GM23338 (cell line): ENCODE measurements at regions not wholly inside any gene's neighbourhood (a gene's known extent, or its start where the extent isn't known, plus 50 kb on each side); places are given as distances from the start of the nearest gene placed in this dataset.

Experiments
- ATAC-seq: fragments of 200-7000 bp; cut with Tn5 transposase; 3 replicates; pipeline ENCODE4 v1.9.1; 2020
- DNase-seq: peaks from one replicate; pipeline ENCODE4 v3.0.0-alpha.2; 2015; ENCODE audit warnings: low spot score
- H2AFZ ChIP-seq: fragments of 200-600 bp; sonication (generic); 2 replicates; pipeline ENCODE4 v1.8.0; 2016; ENCODE audit warnings: antibody characterized with exemption, mild to moderate bottlenecking, moderate library complexity
- H3F3A ChIP-seq: fragments of 200-600 bp; sonication (generic); replicated peaks from 2 replicates; pipeline ENCODE4 v1.8.0; 2017; ENCODE audit warnings: antibody characterized with exemption, mixed run types, low read depth
- H3K27ac ChIP-seq: fragments of 200-600 bp; sonication (generic); 2 replicates; pipeline ENCODE4 v1.6.1; 2016; ENCODE audit warnings: low read depth
- H3K27me3 ChIP-seq: fragments of 200-600 bp; sonication (generic); 2 replicates; pipeline ENCODE4 v1.8.0; 2016; ENCODE audit warnings: mild to moderate bottlenecking, mixed run types, moderate library complexity; ENCODE audit not compliant: insufficient read depth
- H3K36me3 ChIP-seq: fragments of 200-600 bp; sonication (generic); 2 replicates; pipeline ENCODE4 v1.8.0; 2016; ENCODE audit warnings: mild to moderate bottlenecking; ENCODE audit not compliant: insufficient read depth
- H3K4me1 ChIP-seq: fragments of 200-600 bp; sonication (generic); 2 replicates; pipeline ENCODE4 v1.8.0; 2016; ENCODE audit warnings: mild to moderate bottlenecking, moderate library complexity; ENCODE audit not compliant: insufficient read depth
- H3K4me2 ChIP-seq: fragments of 200-600 bp; sonication (generic); 2 replicates; pipeline ENCODE4 v1.7.1; 2017; ENCODE audit warnings: mixed run types
- H3K4me3 ChIP-seq: fragments of 200-600 bp; sonication (generic); 2 replicates; pipeline ENCODE4 v1.6.1; 2016; ENCODE audit warnings: mixed run types
- H3K79me2 ChIP-seq: fragments of 200-600 bp; sonication (generic); replicated peaks from 2 replicates; pipeline ENCODE4 v1.8.0; 2017; ENCODE audit warnings: mild to moderate bottlenecking; ENCODE audit not compliant: insufficient read depth
- H3K9me2 ChIP-seq: fragments of 200-600 bp; sonication (generic); 2 replicates; pipeline ENCODE4 v1.8.0; 2017; ENCODE audit not compliant: insufficient read depth
- H4K20me1 ChIP-seq: fragments of 200-600 bp; sonication (generic); replicated peaks from 2 replicates; pipeline ENCODE4 v1.8.0; 2017; ENCODE audit warnings: mild to moderate bottlenecking; ENCODE audit not compliant: insufficient read depth
- H3K27ac Mint-ChIP-seq: 2 replicates; pipeline ENCODE4 v1.8.0; 2020; ENCODE audit warnings: inconsistent platforms, mild to moderate bottlenecking, moderate library complexity, mixed read lengths
- H3K27me3 Mint-ChIP-seq: 3 replicates; pipeline ENCODE4 v1.8.0; 2022; ENCODE audit warnings: low read depth, mild to moderate bottlenecking, moderate library complexity, mixed read lengths, inconsistent platforms; ENCODE audit not compliant: insufficient read depth, poor library complexity
- H3K36me3 Mint-ChIP-seq: 3 replicates; pipeline ENCODE4 v1.8.0; 2021; ENCODE audit warnings: low read depth, mild to moderate bottlenecking, inconsistent platforms, moderate library complexity, mixed read lengths
- H3K4me1 Mint-ChIP-seq: 3 replicates; pipeline ENCODE4 v1.8.0; 2020; ENCODE audit warnings: mild to moderate bottlenecking, inconsistent platforms, mixed read lengths
- H3K4me3 Mint-ChIP-seq: 3 replicates; pipeline ENCODE4 v1.8.0; 2021; ENCODE audit warnings: moderate library complexity, mild to moderate bottlenecking, inconsistent platforms, mixed read lengths
- H3K9me3 Mint-ChIP-seq: 3 replicates; pipeline ENCODE4 v1.8.0; 2020; ENCODE audit warnings: moderate library complexity, mild to moderate bottlenecking, inconsistent platforms, mixed read lengths
- CREB1 ChIP-seq: fragments of 250-450 bp; sonication (Bioruptor Pico); IDR thresholded peaks from 2 replicates; pipeline ENCODE4 v1.5.0; 2020; ENCODE audit warnings: low read depth, mild to moderate bottlenecking, moderate library complexity
- EZH2 ChIP-seq: fragments of 200-600 bp; sonication (generic); IDR thresholded peaks from one replicate; pipeline ENCODE4 v1.8.0; 2017; ENCODE audit warnings: antibody characterized with exemption, mild to moderate bottlenecking, low read depth; ENCODE audit not compliant: unreplicated experiment
- STAT1 ChIP-seq: IDR thresholded peaks from one replicate; pipeline ENCODE4 v1.6.1; 2016; ENCODE audit warnings: antibody characterized with exemption; ENCODE audit not compliant: unreplicated experiment
- TF ChIP-seq, protein P1 (sequence below): IDR thresholded peaks from 2 replicates; pipeline ENCODE4 v1.6.1; 2016; ENCODE audit warnings: antibody characterized with exemption
- TF ChIP-seq, protein P2 (sequence below): IDR thresholded peaks from one replicate; pipeline ENCODE4 v1.6.1; 2018; ENCODE audit warnings: antibody characterized with exemption; ENCODE audit not compliant: unreplicated experiment
- TF ChIP-seq, protein P3 (sequence below): fragments of 250-450 bp; sonication (Bioruptor Pico); IDR thresholded peaks from 2 replicates; pipeline ENCODE4 v1.5.0; 2020; ENCODE audit warnings: mild to moderate bottlenecking, moderate library complexity
- TF ChIP-seq, protein P4 (sequence below), 2 experiments: fragments of 200-600 bp in 1 of 2; sonication (generic) in 1 of 2; conservative IDR thresholded peaks; 2 replicates each; pipeline versions ENCODE4 v1.5.1 to v1.6.1; 2016 to 2017; ENCODE audit warnings: antibody characterized with exemption in 2 of 2, low read depth in 2 of 2, mild to moderate bottlenecking in 2 of 2, moderate library complexity in 1 of 2

DNA sequence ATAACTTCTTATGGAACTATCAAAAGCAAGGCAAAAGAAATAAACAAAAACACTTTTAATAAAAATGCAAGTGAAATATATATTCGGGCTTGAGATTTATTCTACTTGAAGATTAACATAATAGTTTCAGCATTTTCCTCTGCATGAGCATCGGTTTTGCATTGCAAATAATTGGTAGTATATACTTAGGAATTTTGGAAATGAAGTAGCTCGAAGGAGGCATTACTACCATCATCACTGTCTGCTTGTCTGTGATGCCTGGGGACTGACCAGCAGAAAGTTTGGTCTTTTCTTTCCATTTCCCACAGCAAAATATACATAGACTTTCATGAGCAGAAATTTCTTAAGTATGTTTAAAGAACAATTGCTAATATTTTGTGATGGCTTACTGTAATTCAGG, 570.7 kb downstream of the HTR1B start (continued):
- TF ChIP-seq, protein P1, sequence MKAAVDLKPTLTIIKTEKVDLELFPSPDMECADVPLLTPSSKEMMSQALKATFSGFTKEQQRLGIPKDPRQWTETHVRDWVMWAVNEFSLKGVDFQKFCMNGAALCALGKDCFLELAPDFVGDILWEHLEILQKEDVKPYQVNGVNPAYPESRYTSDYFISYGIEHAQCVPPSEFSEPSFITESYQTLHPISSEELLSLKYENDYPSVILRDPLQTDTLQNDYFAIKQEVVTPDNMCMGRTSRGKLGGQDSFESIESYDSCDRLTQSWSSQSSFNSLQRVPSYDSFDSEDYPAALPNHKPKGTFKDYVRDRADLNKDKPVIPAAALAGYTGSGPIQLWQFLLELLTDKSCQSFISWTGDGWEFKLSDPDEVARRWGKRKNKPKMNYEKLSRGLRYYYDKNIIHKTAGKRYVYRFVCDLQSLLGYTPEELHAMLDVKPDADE, result no peak
- TF ChIP-seq EZH2 (no peak), STAT1 (no peak)
- TF ChIP-seq, protein P2, sequence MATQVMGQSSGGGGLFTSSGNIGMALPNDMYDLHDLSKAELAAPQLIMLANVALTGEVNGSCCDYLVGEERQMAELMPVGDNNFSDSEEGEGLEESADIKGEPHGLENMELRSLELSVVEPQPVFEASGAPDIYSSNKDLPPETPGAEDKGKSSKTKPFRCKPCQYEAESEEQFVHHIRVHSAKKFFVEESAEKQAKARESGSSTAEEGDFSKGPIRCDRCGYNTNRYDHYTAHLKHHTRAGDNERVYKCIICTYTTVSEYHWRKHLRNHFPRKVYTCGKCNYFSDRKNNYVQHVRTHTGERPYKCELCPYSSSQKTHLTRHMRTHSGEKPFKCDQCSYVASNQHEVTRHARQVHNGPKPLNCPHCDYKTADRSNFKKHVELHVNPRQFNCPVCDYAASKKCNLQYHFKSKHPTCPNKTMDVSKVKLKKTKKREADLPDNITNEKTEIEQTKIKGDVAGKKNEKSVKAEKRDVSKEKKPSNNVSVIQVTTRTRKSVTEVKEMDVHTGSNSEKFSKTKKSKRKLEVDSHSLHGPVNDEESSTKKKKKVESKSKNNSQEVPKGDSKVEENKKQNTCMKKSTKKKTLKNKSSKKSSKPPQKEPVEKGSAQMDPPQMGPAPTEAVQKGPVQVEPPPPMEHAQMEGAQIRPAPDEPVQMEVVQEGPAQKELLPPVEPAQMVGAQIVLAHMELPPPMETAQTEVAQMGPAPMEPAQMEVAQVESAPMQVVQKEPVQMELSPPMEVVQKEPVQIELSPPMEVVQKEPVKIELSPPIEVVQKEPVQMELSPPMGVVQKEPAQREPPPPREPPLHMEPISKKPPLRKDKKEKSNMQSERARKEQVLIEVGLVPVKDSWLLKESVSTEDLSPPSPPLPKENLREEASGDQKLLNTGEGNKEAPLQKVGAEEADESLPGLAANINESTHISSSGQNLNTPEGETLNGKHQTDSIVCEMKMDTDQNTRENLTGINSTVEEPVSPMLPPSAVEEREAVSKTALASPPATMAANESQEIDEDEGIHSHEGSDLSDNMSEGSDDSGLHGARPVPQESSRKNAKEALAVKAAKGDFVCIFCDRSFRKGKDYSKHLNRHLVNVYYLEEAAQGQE, result no peak

DNA sequence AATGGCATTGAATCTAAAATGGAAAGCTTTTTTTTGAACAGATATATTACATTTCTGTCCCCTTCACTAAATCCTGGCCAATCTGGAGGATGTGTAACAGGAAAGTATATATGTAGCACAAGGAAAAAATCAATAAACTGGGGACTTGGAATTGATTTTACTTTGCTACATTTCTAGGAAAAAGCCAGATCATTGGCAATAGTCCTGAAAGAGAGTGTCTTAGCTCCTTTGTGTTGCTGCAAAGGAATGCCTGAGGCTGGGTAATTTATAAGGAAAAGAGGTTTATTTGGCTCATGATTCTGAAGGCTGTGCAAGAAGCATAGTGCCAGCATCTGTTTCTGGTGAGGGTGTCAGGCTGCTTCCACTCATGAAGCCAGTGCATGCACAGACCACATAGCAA, 574.9 kb downstream of the HTR1B start:
- no peaks in the 10 kb centered on the region for H3K36me3 ChIP-seq
- H3K4me3 ChIP-seq, result no peak overlapping the region
- no peak overlapping the region for H3K4me2 ChIP-seq
- no peaks in the 10 kb centered on the region for H3F3A ChIP-seq
- DNase-seq, result no peak
- Mint-ChIP-seq H3K27ac (no peak overlapping the region), H3K36me3 (peaks cover 3% of the 10 kb centered on the region; the same call in 1 of the 3 replicates), H3K27me3 (no peaks in the 10 kb centered on the region), H3K9me3 (peaks cover 8% of the 10 kb centered on the region), H3K4me3 (no peak overlapping the region), H3K4me1 (peaks cover 5% of the 10 kb centered on the region; the same call in 2 of the 3 replicates)
- H3K27ac ChIP-seq, result no peak overlapping the region
- no peaks in the 10 kb centered on the region for H3K27me3 ChIP-seq
- H3K4me1 ChIP-seq, result peaks cover 6% of the 10 kb centered on the region; the same call in 1 of the 2 replicates
- H3K9me2 ChIP-seq, result no peaks in the 10 kb centered on the region
- no peaks in the 10 kb centered on the region for H3K79me2 ChIP-seq
- no peak for ATAC-seq
- H4K20me1 ChIP-seq, result no peaks in the 10 kb centered on the region
- H2AFZ ChIP-seq, result no peak overlapping the region
- TF ChIP-seq EZH2 (no peak), CREB1 (no peak)
- TF ChIP-seq, protein P3, sequence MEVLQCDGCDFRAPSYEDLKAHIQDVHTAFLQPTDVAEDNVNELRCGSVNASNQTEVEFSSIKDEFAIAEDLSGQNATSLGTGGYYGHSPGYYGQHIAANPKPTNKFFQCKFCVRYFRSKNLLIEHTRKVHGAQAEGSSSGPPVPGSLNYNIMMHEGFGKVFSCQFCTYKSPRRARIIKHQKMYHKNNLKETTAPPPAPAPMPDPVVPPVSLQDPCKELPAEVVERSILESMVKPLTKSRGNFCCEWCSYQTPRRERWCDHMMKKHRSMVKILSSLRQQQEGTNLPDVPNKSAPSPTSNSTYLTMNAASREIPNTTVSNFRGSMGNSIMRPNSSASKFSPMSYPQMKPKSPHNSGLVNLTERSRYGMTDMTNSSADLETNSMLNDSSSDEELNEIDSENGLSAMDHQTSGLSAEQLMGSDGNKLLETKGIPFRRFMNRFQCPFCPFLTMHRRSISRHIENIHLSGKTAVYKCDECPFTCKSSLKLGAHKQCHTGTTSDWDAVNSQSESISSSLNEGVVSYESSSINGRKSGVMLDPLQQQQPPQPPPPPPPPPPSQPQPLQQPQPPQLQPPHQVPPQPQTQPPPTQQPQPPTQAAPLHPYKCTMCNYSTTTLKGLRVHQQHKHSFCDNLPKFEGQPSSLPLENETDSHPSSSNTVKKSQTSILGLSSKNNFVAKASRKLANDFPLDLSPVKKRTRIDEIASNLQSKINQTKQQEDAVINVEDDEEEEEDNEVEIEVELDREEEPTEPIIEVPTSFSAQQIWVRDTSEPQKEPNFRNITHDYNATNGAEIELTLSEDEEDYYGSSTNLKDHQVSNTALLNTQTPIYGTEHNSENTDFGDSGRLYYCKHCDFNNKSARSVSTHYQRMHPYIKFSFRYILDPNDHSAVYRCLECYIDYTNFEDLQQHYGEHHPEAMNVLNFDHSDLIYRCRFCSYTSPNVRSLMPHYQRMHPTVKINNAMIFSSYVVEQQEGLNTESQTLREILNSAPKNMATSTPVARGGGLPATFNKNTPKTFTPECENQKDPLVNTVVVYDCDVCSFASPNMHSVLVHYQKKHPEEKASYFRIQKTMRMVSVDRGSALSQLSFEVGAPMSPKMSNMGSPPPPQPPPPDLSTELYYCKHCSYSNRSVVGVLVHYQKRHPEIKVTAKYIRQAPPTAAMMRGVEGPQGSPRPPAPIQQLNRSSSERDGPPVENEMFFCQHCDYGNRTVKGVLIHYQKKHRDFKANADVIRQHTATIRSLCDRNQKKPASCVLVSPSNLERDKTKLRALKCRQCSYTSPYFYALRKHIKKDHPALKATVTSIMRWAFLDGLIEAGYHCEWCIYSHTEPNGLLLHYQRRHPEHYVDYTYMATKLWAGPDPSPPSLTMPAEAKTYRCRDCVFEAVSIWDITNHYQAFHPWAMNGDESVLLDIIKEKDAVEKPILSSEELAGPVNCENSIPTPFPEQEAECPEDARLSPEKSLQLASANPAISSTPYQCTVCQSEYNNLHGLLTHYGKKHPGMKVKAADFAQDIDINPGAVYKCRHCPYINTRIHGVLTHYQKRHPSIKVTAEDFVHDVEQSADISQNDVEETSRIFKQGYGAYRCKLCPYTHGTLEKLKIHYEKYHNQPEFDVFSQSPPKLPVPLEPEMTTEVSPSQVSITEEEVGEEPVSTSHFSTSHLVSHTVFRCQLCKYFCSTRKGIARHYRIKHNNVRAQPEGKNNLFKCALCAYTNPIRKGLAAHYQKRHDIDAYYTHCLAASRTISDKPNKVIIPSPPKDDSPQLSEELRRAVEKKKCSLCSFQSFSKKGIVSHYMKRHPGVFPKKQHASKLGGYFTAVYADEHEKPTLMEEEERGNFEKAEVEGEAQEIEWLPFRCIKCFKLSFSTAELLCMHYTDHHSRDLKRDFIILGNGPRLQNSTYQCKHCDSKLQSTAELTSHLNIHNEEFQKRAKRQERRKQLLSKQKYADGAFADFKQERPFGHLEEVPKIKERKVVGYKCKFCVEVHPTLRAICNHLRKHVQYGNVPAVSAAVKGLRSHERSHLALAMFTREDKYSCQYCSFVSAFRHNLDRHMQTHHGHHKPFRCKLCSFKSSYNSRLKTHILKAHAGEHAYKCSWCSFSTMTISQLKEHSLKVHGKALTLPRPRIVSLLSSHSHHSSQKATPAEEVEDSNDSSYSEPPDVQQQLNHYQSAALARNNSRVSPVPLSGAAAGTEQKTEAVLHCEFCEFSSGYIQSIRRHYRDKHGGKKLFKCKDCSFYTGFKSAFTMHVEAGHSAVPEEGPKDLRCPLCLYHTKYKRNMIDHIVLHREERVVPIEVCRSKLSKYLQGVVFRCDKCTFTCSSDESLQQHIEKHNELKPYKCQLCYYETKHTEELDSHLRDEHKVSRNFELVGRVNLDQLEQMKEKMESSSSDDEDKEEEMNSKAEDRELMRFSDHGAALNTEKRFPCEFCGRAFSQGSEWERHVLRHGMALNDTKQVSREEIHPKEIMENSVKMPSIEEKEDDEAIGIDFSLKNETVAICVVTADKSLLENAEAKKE (CRISPR knock-in tag), result no peak
- TF ChIP-seq, protein P4, sequence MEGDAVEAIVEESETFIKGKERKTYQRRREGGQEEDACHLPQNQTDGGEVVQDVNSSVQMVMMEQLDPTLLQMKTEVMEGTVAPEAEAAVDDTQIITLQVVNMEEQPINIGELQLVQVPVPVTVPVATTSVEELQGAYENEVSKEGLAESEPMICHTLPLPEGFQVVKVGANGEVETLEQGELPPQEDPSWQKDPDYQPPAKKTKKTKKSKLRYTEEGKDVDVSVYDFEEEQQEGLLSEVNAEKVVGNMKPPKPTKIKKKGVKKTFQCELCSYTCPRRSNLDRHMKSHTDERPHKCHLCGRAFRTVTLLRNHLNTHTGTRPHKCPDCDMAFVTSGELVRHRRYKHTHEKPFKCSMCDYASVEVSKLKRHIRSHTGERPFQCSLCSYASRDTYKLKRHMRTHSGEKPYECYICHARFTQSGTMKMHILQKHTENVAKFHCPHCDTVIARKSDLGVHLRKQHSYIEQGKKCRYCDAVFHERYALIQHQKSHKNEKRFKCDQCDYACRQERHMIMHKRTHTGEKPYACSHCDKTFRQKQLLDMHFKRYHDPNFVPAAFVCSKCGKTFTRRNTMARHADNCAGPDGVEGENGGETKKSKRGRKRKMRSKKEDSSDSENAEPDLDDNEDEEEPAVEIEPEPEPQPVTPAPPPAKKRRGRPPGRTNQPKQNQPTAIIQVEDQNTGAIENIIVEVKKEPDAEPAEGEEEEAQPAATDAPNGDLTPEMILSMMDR (conservative IDR thresholded peaks at IDR 0.05; ENCODE audit: low read depth in 2 of 2), result no peak
- TF ChIP-seq, protein P1, result no peak
